HG03520 (cell line): ENCODE measurements at regions not wholly inside any gene's neighbourhood (a gene's known extent, or its start where the extent isn't known, plus 50 kb on each side); places are given as distances from the start of the nearest gene placed in this dataset.
"Not testable (repeated sequence)": the region's sequence is repeated elsewhere in the genome, so short reads cannot be mapped to it uniquely, and the experiment has no call there.

Experiments used
- ATAC-seq: cut with Tn5 transposase; IDR thresholded peaks from one replicate; pipeline ENCODE4 v1.9.1; 2021; ENCODE audit warnings: mild to moderate bottlenecking, moderate library complexity; ENCODE audit not compliant: unreplicated experiment

DNA sequence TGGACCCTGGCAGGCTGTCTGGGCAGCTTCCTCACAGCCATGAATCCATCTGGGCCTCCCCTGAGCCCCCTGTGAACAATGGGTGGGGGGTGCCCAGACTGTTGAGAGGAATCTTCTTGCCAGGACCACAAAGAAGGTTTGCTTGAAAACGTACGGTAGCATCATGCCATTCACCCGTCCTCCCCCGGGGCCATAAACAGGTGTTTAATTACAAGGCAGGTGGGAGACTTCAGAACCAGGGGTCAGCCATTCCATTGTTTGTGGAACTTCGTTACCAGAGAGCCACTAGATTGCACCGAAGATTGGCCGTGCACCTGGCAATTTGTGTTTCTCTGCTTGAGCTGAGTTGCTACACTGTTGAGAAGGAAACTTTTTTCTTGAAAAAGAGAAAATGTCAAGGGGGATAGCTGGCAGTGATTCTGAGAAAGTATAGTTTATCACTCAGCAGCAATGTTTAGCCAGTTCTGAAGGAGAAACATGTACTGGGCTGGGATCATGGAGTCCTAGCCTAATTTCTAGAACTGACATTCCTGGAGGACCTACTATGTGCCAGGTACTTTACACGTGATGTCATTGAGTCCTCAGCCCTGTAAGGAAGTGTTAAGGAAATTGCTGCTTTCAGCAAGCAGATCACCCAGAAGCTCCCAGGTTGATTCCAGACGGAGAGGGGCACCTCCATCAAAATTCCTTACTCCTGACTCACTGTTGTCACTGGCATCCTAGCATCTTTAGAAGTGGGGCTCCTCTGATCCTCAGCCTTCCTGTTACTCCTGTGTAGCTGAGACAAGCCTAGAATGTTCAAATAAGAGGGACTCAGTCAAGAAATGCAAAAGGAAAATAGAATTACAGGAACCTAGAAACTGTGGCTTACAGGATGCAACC is 103.8 kb upstream of the UBE2E1 start:
- no peak for ATAC-seq

DNA sequence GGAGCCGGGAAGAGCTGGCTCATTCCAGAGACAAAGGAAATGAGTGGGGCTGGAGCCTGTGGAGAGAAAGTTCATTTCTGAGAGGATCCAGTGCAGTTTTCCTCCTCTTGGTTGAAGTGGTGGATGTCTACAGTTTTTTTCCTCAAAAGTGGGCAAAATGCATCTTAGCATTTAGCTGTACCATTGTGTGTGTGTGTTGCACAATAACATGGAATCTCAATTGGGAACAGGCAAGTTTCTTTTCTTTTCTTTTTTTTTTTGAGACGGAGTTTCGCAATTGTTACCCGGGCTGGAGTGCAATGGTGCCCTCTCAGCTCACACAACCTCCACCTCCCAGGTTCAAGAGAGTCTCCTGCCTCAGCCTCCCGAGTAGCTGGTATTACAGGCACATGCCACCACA is 101.5 kb upstream of the UBE2E1 start:
- no peak for ATAC-seq

DNA sequence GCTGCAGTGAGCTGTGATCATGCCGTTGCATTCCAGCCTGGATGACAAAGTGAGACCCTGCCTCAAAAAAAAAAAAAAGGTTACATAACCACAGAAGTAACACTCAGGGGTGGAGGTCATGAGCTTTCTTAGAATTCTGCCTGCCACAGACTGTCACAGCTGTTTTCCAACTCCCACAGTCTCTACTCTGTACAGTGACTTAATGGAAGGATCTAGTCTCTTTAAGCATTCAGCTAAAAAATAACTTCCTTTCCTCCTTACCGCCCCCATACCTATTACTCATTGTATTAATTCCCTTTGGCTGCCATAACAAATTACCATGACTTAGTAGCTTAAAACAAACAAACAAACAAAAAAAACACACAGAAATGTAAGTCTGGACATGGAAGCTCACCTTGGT is 99.6 kb upstream of the UBE2E1 start:
- no peak for ATAC-seq

DNA sequence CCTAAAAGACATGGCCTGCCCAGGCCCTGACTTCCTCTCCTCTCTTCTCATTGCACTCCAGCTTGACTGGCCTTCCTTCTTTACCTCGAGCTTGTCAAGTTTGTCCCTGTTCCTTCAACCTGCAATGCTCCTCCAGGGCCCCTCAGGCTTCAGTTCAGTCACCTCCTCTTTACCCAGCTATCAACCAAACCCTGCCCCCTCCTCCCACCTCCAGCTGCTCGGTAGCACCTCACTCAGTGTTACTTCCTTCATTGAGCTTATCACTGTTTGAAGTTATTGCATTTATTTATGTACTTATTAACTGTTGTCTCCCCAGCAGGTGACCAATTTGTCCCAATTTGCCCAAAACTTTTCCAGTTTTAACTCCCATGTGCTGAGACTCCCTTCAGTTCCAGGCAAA is 95.8 kb upstream of the UBE2E1 start:
- no peak for ATAC-seq

DNA sequence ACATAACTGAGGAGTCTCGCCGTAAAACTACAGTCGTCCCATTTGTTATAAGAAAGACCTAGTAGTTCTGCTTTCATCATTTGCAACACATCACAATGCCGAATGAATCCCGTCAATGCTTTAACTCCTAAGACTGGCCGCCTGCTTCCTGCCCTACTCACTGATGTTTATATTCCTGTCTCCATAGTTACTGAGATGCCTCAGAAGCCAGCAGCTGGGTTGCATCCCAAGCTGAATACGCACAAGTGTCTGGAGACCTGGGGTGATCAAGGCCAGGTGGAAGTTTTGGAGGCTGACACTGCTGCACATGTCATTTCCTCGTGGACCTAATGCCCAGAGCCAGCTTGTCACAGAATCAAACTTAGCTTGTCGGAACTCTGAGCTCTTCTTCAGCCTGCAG is 95.2 kb upstream of the UBE2E1 start:
- no peak for ATAC-seq

DNA sequence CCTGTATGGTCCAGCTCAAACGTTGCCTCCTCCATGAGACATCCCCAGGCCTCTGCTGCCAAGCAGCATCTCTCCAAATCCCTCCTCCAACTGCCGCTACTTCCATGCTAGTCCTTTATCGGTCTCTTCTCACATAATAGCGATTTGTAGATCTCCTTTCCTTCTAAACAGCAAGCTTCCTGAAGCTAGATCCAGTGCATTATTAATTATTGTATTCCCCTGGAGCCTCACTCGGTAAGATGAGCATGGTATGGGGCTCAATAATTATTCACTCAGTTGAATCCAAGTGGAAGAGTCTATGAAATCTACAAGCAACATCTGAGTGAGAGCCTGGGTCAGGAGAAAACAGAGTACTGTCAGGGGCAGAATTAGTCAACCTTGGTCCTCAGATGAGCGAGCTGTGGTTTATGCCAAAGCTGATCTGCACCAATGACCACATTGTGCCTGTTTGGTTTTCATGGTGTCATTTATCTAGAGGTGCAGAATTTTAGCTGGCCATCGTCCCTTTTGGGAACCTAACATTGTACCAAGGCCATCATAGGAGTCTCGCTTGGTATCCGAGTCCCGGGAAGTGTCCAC is 93.8 kb upstream of the UBE2E1 start:
- ATAC-seq, result peak; percentile 90

DNA sequence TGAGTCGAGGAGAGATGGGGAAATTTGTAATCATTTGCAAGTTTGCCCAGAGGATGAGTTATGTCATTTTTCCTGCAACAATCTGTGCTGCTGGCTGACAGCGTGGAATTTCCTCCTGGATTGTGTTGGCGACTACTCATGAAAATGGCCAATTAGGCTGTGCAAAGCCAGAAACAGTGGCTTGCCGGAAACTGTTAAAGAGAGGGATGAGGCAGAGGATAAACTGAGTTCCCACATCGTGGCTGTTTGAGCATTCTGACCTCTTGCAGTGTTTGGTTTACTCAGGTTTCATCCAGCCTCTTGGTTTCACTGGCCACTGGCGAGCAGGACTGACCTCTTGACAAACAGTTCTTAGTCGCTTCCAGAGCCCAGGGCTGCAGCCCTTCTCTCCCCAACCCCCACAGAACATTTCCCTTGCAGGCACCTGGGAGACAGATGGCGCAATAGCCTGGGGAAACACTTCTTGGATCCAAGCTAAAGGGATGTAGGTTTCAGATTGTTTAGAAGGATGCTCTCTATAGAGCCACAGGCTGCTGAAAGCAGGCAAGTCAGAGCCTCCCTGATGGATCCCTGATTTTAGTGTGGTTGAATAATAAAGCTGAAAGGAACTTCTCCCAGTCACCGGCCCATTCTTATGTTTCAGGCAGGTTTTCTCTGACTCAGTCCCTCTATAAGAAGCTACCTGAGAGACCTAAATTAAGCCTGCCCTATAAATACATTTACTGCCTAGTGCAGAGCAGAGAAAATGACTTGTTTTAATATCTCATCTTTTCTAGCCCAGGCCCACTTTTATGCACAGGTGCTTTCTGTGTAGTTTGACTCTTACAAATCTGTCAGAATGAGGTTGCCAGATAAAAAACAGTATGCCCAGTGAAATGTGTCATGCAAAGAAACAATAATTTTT is 92.8 kb upstream of the UBE2E1 start:
- no peak for ATAC-seq

DNA sequence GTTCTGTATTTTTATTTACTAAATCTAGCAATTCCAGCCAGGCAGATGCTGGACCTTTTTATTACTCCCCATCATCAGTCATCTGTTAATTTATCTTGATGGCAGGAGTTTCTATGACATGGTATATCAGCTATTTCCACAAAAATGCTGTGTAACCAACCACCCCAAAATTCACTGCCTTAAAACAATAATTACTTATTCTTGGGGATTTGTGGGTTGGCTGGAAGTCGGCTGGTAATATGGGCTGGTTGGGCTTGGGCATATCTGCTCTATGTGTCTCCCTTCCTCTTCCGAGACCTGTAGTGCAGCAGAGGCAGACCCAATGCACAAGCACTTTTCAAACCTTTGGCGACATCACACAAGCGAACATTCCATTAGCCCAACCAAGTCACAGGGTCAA is 92.1 kb upstream of the UBE2E1 start:
- ATAC-seq, result no peak

DNA sequence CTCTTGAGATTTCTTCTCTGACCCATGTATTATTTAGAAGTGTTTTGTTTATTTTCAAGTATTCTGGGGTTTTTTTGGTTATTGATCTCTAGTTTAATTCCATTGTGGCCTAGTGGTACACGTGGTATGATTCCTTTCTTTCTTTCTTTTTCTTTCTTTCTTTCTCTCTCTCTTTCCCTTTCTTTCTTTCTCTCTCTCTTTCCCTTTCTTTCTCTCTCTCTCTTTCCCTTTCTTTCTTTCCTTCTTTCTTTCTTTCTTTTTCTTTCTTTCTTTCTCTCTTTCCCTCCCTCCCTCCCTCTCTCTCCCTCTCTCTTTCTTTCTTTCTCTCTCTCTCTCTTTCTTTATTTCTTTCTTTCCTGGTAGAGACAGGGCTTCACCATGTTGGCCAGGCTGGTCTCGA is 85.7 kb upstream of the UBE2E1 start:
- no peak for ATAC-seq

DNA sequence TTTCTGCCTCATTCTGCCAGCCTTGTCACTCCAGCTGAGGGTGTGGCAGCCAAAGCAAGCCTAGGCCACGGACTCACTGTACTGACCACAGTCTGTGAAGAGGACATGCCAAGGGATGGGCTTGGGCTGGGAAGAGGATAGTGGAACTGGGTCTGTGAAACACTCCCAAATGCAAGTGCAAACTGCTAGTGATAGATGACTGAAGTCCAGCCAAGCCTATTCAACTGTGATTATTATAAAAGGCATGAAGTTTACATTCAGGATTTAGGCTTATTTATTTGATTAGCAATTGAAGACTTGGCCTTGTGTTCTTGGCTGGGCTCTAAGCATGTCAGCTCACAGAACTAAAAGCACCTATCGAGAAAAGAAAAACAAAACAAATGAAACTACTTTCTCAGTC is 84.9 kb upstream of the UBE2E1 start:
- no peak for ATAC-seq

DNA sequence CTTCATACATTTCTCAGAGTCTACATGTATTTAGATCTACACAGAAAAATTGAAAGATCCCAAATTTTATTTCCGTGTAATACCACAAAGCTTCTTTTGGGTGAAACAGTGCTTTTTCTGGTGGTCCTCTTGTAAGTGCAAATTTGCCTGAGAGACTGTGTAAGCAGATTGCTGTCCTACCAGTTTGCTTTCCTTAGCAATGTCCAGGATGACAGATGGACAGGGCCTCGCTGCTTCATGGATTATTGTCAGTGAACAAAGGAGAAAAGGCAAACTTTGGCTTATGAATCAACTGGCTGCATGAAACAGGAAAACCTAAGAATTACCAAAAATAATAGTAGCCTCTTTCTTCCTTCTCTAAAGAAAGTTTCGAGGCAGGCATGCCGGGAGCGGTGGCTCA is 82.6 kb upstream of the UBE2E1 start:
- no peak for ATAC-seq

DNA sequence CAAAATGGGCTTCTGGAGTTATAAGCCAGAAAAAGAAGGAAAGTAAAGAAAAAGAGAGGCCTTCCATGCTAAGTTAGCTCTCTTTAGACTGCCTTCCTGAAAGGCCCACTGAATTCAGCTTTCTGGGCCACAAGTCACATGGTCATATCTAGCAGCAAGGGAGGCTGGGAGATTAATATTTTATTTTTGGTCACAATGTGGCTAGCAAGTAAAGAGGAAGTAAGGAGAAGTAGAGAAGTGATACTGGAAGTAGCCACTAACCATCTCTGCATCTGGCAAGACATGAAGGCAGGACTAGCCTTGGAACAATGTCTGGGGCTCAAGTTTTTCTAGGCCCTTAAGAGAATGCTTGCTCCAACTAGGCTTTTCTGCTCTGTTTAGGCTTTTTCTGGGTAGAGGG is 81.8 kb upstream of the UBE2E1 start:
- ATAC-seq, result no peak

DNA sequence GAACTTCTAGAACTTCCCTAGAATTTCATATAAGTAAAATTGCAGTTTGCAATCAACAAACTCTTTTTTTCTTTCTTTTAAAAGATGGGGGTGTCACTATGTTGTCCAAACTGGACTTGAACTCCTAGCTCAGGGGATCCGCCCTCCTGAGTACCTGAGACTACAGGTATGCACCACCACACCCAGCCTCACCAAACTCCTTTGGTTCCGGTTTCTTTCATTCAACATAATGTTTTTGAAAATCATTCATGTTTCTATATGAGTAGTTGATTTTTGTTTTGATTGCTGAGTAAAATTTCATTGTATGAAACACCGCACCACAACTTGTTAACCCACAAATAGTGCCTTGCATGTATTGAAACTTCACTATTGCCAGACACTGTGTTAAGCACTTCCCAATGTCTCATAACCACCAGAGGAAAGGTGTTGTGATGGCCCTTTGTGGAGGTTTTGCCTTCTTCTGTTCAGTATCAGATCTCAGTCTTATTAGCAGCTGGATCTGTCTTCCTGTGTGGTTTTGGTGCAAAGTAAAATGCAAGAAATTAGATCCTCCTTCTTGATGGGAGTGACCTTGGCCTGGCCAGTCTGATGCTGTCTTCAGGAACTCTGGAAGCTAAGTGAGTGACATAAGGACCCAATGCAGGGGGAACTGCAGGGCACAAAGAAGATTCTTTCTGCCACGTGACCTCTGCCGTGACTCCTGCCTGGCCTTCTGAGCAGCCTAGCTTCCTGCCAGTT is 78.8 kb upstream of the UBE2E1 start:
- peak; percentile 79 for ATAC-seq

DNA sequence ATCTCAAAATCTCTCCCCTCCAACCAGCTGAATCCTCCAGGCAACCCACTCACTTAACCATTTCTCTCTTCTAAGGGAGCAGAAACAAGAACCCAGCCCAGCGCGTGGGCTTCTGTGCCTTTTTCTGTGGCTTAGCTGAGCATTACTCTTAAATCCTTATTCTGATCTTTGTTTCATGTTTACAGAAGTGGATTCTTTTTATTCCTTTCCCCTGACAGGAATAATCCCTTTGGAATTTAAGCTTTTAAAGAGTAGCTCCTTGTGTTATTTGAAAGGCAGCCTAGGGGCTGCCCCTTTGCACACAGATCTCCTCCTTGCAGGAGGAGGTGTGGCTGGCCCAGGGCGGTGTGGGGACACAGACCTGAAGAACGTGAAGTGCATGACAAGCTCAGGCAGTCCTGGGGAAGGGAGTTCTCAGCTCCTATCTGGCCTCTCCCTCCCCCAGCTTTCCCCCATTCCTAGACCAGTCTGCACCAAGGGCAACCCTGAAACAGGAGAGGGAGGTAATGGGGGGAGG is 77.1 kb upstream of the UBE2E1 start:
- ATAC-seq, result no peak

DNA sequence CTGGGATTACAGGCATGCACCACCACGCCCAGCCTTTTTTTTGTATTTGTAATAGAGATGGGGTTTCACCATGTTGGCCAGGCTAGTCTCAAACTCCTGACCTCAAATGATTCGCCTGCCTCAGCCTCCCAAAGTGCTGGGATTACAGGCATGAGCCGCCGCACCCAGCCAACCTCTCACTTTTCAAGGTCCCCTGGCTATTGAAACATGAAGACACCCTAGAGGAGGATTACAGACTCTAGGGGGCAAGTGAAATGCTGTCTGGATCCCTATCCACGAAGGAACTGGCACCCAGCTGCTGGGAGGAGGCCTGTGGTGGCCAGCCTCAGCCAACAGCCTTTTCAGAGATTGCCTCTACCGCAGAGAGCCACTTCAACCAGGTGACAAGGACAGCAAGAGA is 76.4 kb upstream of the UBE2E1 start:
- not testable (repeated sequence) for ATAC-seq

DNA sequence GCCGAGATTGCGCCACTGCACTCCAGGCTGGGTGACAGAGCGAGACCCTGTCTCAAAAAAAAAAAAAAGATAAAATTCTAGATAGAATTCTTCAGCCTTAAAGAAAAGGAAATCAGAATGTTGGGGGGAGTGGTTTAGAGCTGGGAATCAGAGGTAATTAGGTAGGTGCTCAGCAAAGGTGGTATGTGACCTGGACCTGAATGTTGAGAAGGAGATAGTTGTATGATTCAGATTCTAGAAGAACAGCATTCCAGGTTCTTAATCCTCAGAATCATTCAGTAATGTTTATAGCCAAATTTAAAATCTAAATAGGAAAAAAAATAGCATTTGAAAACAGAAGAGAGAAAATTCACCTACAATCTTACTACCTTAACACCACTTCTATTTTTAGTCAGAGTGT is 71.3 kb upstream of the UBE2E1 start:
- ATAC-seq, result no peak

DNA sequence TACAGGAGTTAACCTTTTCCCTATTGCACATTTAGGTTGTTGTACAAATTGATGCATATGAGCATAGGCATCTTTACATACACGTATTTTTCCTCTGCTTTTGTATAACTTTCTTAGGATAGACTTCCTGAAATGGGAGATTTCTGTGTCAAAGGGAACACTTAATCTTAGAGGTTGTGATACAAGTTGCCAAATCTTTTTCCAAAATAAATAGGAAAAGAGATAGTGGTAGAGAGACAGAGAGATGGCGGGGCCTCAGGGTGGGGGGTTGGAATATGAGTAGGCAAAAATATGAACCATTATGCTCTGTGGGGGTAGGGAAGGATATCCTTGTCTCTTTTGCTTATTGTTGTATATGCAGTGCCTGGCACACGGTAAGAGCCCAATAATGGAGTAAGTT is 70.7 kb upstream of the UBE2E1 start:
- ATAC-seq, result no peak

DNA sequence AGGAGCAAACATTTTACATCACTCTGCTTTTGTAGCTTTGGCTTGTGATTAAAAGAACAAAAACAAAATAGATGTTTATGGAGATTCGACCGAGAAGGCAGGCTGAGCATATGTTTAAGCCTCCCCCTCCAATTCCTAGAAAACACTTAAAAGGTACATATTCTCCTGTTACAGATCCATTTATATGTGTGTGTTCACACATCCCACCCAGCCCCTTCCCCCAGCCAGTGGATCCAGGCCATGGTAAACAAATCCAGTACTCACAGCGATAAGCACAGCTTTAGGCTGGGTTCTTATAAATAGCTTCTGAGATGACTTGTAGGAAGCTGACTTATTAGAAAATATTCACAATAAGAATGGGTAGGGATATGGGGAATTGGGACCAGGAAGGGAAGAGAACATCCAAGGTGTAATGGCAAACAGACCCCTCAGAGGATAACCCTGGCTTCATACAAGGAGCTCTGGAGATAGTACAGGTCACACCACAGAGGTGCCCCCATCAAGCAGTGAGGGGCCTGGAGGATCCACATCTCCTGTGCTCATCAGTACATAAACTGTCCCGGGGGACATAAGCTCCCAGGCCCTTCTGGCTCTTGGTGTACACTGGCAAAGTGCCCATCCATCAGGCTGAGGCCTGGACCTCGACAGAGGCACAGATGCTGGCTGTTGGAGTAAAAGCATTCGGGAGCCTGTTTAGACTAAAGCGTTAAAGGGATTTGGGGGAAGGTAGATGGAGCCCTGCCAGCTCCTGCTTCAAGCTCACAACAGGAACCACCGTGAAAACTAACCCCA is 70.0 kb upstream of the UBE2E1 start:
- no peak for ATAC-seq

DNA sequence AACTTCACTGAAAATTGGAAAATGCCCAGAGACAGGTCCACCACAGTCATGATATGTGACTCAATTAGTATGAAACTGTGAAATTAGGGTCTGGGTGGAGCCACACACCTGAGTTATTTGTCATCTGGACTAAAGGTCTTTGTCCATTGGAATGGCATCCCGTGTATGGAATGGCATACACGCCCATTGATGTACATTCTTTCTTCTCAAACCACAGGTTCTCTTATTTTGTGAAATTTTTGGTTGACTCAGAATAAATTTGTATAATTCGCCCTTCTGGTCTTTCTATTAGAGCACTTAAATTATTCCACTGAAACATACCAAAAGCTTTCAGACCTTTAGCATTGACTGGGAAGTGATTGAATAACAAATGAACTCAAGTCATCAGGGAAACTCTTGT is 66.8 kb upstream of the UBE2E1 start:
- no peak for ATAC-seq

DNA sequence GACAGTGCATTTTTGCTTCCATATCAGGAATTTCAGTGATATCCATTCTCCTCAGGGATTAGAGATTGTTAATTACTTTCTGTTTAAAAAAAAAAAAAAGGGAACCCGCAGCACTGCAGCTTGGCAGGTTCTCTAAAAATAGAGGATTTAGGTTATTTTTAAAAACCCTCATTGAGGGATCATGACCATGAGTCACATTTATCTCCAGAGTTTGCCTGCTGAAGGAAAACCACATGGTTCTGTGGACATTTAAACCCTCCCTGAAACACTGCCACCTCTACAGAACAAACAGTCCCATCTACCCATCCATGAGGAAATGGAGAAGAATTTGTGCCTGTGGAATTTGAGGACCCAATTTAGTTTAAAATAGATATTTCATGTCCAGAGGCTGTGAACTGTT is 66.2 kb upstream of the UBE2E1 start:
- no peak for ATAC-seq
